ENCODE measurements at regions not wholly inside any gene's neighbourhood (a gene's known extent, or its start where the extent isn't known, plus 50 kb on each side); places are given as distances from the start of the nearest gene placed in this dataset.

- no peak overlapping the region for H3K4ac ChIP-seq (ENCODE audit: low read depth, low read length)
- no peak for TF ChIP-seq NFE2L2 (IDR thresholded peaks at IDR 0.05; ENCODE audit: low read depth, low read length)
- no peak for TF ChIP-seq MXI1 (IDR thresholded peaks at IDR 0.05; ENCODE audit: borderline replicate concordance, low read depth, low read length)
- no peak for TF ChIP-seq ELK1 (IDR thresholded peaks at IDR 0.05; ENCODE audit: borderline replicate concordance, low read depth, low read length)
- TF ChIP-seq POLR2A (IDR thresholded peaks at IDR 0.05; ENCODE audit: low read depth, low read length): no peak
- TF ChIP-seq, protein P1, sequence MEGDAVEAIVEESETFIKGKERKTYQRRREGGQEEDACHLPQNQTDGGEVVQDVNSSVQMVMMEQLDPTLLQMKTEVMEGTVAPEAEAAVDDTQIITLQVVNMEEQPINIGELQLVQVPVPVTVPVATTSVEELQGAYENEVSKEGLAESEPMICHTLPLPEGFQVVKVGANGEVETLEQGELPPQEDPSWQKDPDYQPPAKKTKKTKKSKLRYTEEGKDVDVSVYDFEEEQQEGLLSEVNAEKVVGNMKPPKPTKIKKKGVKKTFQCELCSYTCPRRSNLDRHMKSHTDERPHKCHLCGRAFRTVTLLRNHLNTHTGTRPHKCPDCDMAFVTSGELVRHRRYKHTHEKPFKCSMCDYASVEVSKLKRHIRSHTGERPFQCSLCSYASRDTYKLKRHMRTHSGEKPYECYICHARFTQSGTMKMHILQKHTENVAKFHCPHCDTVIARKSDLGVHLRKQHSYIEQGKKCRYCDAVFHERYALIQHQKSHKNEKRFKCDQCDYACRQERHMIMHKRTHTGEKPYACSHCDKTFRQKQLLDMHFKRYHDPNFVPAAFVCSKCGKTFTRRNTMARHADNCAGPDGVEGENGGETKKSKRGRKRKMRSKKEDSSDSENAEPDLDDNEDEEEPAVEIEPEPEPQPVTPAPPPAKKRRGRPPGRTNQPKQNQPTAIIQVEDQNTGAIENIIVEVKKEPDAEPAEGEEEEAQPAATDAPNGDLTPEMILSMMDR (conservative IDR thresholded peaks at IDR 0.05; ENCODE audit: low read depth, low read length): no peak
- TF ChIP-seq CHD1 (IDR thresholded peaks at IDR 0.05; ENCODE audit: low read depth, low read length): no peak
Observed at GRCh38 chr11:80432057-80432456, 991.2 kb upstream of the TENM4 start.

More at GRCh38 chr11:80432057-80432456, 991.2 kb upstream of the TENM4 start:
- H3K4me1 ChIP-seq (ENCODE audit: control insufficient read depth, insufficient read depth, low read length): no peaks in the 10 kb centered on the region
- no peak overlapping the region for H2AK5ac ChIP-seq (ENCODE audit: low read depth, low read length)
- WGBS, 2 experiments (ENCODE audit: extremely low coverage in 2 of 2, insufficient read length in 1 of 2): no CpG with 5 or more reads among the region's 2 CpGs
- intact Hi-C loops (cut with micrococcal nuclease) (no loop called here), in situ Hi-C loops (cut with MboI; ENCODE audit: low sequenced_read_pairs) (no loop called here), dilution Hi-C loops (cut with HindIII; ENCODE audit: low sequenced_read_pairs, unreplicated experiment) (no loop called here)
- H3K4me2 ChIP-seq (ENCODE audit: low read depth, low read length): no peak overlapping the region
- no peaks in the 10 kb centered on the region for H3K9me1 ChIP-seq (ENCODE audit: insufficient read depth, low read length)
- H3K9me3 ChIP-seq (ENCODE audit: control insufficient read depth, insufficient read depth, low read length): no peaks in the 10 kb centered on the region; the same call in 1 of the 2 replicates
- no peak overlapping the region for H3K18ac ChIP-seq (ENCODE audit: low read depth, low read length)
- no peak overlapping the region for H3K9ac ChIP-seq (ENCODE audit: low read depth, low read length)
- no peak overlapping the region for H2BK5ac ChIP-seq (ENCODE audit: low read depth, low read length, poor library complexity, severe bottlenecking)
- H3K23ac ChIP-seq (ENCODE audit: low read depth, low read length): no peak overlapping the region
- H4K20me1 ChIP-seq (ENCODE audit: insufficient read depth, low read length): no peaks in the 10 kb centered on the region
- H2BK20ac ChIP-seq (ENCODE audit: low read depth, low read length): no peak overlapping the region
- H3K36me3 ChIP-seq (ENCODE audit: control insufficient read depth, insufficient read depth, low read length): no peaks in the 10 kb centered on the region
- no peak for ATAC-seq (ENCODE audit: low read depth)
- no peak overlapping the region for H3K4me3 ChIP-seq (ENCODE audit: insufficient read depth, low read depth, low read length)
- no peak overlapping the region for H2AK9ac ChIP-seq (replicated peaks; ENCODE audit: low read depth, low read length, poor library complexity)
- ChIA-PET CTCF (no interaction called here), POLR2A (ENCODE audit: unreplicated experiment) (no interaction called here)
- H4K8ac ChIP-seq (ENCODE audit: low read depth in 2 of 2, low read length in 2 of 2): no peak overlapping the region
- DNase-seq: no peak
- H2BK15ac ChIP-seq (ENCODE audit: low read depth, low read length): no peak overlapping the region
- no peak overlapping the region for H2BK120ac ChIP-seq (ENCODE audit: low read depth, low read length)
- H3K79me1 ChIP-seq (ENCODE audit: low read depth in 1 of 2, low read length in 2 of 2): no peaks in the 10 kb centered on the region
- no peak overlapping the region for H3K14ac ChIP-seq (replicated peaks; ENCODE audit: low read depth, low read length)
- no peak overlapping the region for H4K91ac ChIP-seq (ENCODE audit: insufficient read depth, low read depth, low read length)
- no peak overlapping the region for H3K27ac ChIP-seq (ENCODE audit: insufficient read depth, low read length)
- no peaks in the 10 kb centered on the region for H3K27me3 ChIP-seq (ENCODE audit: control insufficient read depth, insufficient read depth, low read length)
- no TSS peak for BruUV-seq (replicated peaks)
- no peak overlapping the region for H4K5ac ChIP-seq (ENCODE audit: low read depth, low read length)
- no peak overlapping the region for H2AFZ ChIP-seq (replicated peaks; ENCODE audit: low read length, poor library complexity)
- no peak overlapping the region for H3K56ac ChIP-seq (ENCODE audit: extremely low read depth, insufficient read depth, low read length)
